NCI-H2107 treated with DMSO at 0.1 percent for 48 hours (cell line): ENCODE measurements at regions not wholly inside any gene's neighbourhood (a gene's known extent, or its start where the extent isn't known, plus 50 kb on each side); places are given as distances from the start of the nearest gene placed in this dataset.

ENCODE experiments used
- DNase-seq: peaks from one replicate; lab custom pipeline; 2025; ENCODE audit not compliant: unreplicated experiment; lab: John Stamatoyannopoulos, UW

- DNase-seq: no peak
Observed at GRCh38 chr2:176669398-176670174, 400.3 kb downstream of the MTX2 start.

GRCh38 chr2:176675271-176675949, 406.2 kb downstream of the MTX2 start:
- peak; percentile 63 for DNase-seq

GRCh38 chr2:176677746-176678265, 408.6 kb downstream of the MTX2 start:
- no peak for DNase-seq

- no peak for DNase-seq
Observed at GRCh38 chr2:176678571-176678970, 409.3 kb downstream of the MTX2 start.

- peak; percentile 21 for DNase-seq
Observed at GRCh38 chr2:176679061-176679669, 409.9 kb downstream of the MTX2 start.

- no peak for DNase-seq
Observed at GRCh38 chr2:176680916-176681516, 411.8 kb downstream of the MTX2 start.

GRCh38 chr2:176681584-176682115, 412.4 kb downstream of the MTX2 start:
- DNase-seq: no peak

GRCh38 chr2:176682278-176682677, 413.0 kb downstream of the MTX2 start:
- DNase-seq: no peak

GRCh38 chr2:176683618-176684111, 414.4 kb downstream of the MTX2 start:
- DNase-seq: no peak

- DNase-seq: no peak
Observed at GRCh38 chr2:176685908-176686307, 416.7 kb downstream of the MTX2 start.

GRCh38 chr2:176686328-176686727, 417.1 kb downstream of the MTX2 start:
- peak; percentile 73 for DNase-seq

- DNase-seq: no peak
Observed at GRCh38 chr2:176687342-176687741, 418.1 kb downstream of the MTX2 start.

GRCh38 chr2:176687944-176688343, 418.7 kb downstream of the MTX2 start:
- DNase-seq: no peak

GRCh38 chr2:176689711-176690110, 420.5 kb downstream of the MTX2 start:
- DNase-seq: no peak

- DNase-seq: no peak
Observed at GRCh38 chr2:176691471-176691870, 422.2 kb downstream of the MTX2 start.

- DNase-seq: no peak
Observed at GRCh38 chr2:176692533-176692932, 423.3 kb downstream of the MTX2 start.

GRCh38 chr2:176699098-176699497, 429.9 kb downstream of the MTX2 start:
- DNase-seq: no peak

GRCh38 chr2:176699644-176700043, 430.4 kb downstream of the MTX2 start:
- DNase-seq: no peak

GRCh38 chr2:176702131-176702530, 432.9 kb downstream of the MTX2 start:
- DNase-seq: no peak

- DNase-seq: no peak
Observed at GRCh38 chr2:176704282-176704858, 435.1 kb downstream of the MTX2 start.
